ENCODE measurements at regions not wholly inside any gene's neighbourhood (a gene's known extent, or its start where the extent isn't known, plus 50 kb on each side); places are given as distances from the start of the nearest gene placed in this dataset.

- no peak overlapping the region for H3K4me3 ChIP-seq (ENCODE audit: low read depth, low read length)
- DNase-seq (ENCODE audit: low read depth): no peak
- TF ChIP-seq CTCF (IDR thresholded peaks at IDR 0.05; ENCODE audit: insufficient read depth, low read length): no peak
Observed at GRCh38 chr17:79171188-79171587, 96.6 kb downstream of the ENGASE start.

- H3K4me3 ChIP-seq (ENCODE audit: low read depth, low read length): no peak overlapping the region
- no peak for DNase-seq (ENCODE audit: low read depth)
- no peak for TF ChIP-seq CTCF (IDR thresholded peaks at IDR 0.05; ENCODE audit: insufficient read depth, low read length)
Observed at GRCh38 chr17:79169861-79170260, 95.2 kb downstream of the ENGASE start.

GRCh38 chr17:79169366-79169765 is 94.7 kb downstream of the ENGASE start:
- no peak for DNase-seq (ENCODE audit: low read depth)
- TF ChIP-seq CTCF (IDR thresholded peaks at IDR 0.05; ENCODE audit: insufficient read depth, low read length): no peak
- no peak overlapping the region for H3K4me3 ChIP-seq (ENCODE audit: low read depth, low read length)

- no peak for TF ChIP-seq CTCF (IDR thresholded peaks at IDR 0.05; ENCODE audit: insufficient read depth, low read length)
- no peak for DNase-seq (ENCODE audit: low read depth)
- no peak overlapping the region for H3K4me3 ChIP-seq (ENCODE audit: low read depth, low read length)
Observed at GRCh38 chr17:79168486-79169055, 93.9 kb downstream of the ENGASE start.

GRCh38 chr17:79167486-79167885 is 92.9 kb downstream of the ENGASE start:
- DNase-seq (ENCODE audit: low read depth): no peak
- H3K4me3 ChIP-seq (ENCODE audit: low read depth, low read length): no peak overlapping the region
- TF ChIP-seq CTCF (IDR thresholded peaks at IDR 0.05; ENCODE audit: insufficient read depth, low read length): no peak

- DNase-seq (ENCODE audit: low read depth): no peak
- TF ChIP-seq CTCF (IDR thresholded peaks at IDR 0.05; ENCODE audit: insufficient read depth, low read length): no peak
Observed at GRCh38 chr17:79165756-79166473, 91.3 kb downstream of the ENGASE start.

More at GRCh38 chr17:79165756-79166473, 91.3 kb downstream of the ENGASE start:
- no peak overlapping the region for H3K4me3 ChIP-seq (ENCODE audit: low read depth, low read length)

All from fibroblast of the aortic adventitia (primary cell).